Retinal pigment epithelial cell (primary cell): ENCODE measurements at regions not wholly inside any gene's neighbourhood (a gene's known extent, or its start where the extent isn't known, plus 50 kb on each side); places are given as distances from the start of the nearest gene placed in this dataset.

Experiments used
- DNase-seq: peaks from one replicate; pipeline ENCODE4 v3.0.0-alpha.2; 2010; ENCODE audit warnings: low read depth
- H3K4me3 ChIP-seq: 2 replicates; pipeline ENCODE4 v1.5.1; 2011; ENCODE audit warnings: mild to moderate bottlenecking, low read length, control low read depth, moderate library complexity
- TF ChIP-seq, protein P1 (sequence below): conservative IDR thresholded peaks from 2 replicates; pipeline ENCODE4 v1.5.1; 2011; ENCODE audit warnings: low read depth, low read length, control low read depth, inconsistent platforms

DNA sequence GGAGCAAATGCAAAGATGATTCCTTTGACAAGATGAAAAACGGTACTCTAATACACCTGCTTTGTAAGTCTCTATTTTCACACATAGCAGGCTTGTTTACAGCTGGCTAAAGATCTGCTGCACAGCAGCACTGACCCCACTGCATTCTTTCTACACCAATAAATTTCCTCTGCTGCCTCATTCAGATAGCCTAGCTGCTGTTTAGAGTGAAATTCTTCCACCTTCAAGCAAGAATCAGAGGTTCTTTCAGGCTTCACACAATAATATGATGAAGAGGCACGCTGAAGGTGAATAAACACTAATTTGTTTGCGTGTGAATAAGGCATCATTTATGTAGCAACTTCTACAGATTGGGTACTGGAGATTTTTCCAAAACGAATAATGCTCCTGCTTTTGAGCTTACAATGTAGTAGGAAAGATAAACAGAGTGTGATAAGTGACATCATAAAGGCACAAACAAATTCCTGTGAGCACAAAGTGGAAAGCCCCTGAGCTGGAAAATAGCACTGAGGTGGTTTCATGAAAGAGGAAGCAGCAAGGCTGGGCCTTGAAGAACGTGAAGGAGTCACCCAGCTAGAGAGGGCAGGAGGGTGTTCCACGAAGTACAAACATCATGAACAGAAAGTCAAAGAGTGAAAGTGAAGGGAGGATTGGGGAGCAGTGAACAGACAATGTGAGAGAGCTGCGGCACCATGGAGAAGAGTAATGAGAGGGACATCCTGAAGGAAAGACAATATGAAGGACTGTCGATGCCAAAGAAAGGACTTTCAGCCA is 543.4 kb downstream of the CD83 start:
- DNase-seq, result no peak
- TF ChIP-seq, protein P1, sequence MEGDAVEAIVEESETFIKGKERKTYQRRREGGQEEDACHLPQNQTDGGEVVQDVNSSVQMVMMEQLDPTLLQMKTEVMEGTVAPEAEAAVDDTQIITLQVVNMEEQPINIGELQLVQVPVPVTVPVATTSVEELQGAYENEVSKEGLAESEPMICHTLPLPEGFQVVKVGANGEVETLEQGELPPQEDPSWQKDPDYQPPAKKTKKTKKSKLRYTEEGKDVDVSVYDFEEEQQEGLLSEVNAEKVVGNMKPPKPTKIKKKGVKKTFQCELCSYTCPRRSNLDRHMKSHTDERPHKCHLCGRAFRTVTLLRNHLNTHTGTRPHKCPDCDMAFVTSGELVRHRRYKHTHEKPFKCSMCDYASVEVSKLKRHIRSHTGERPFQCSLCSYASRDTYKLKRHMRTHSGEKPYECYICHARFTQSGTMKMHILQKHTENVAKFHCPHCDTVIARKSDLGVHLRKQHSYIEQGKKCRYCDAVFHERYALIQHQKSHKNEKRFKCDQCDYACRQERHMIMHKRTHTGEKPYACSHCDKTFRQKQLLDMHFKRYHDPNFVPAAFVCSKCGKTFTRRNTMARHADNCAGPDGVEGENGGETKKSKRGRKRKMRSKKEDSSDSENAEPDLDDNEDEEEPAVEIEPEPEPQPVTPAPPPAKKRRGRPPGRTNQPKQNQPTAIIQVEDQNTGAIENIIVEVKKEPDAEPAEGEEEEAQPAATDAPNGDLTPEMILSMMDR, result no peak
- no peak overlapping the region for H3K4me3 ChIP-seq

- no peak overlapping the region for H3K4me3 ChIP-seq
- TF ChIP-seq, protein P1, result no peak
- DNase-seq, result no peak
Observed at GRCh38 chr6:14661691-14662090, 544.1 kb downstream of the CD83 start.

DNA sequence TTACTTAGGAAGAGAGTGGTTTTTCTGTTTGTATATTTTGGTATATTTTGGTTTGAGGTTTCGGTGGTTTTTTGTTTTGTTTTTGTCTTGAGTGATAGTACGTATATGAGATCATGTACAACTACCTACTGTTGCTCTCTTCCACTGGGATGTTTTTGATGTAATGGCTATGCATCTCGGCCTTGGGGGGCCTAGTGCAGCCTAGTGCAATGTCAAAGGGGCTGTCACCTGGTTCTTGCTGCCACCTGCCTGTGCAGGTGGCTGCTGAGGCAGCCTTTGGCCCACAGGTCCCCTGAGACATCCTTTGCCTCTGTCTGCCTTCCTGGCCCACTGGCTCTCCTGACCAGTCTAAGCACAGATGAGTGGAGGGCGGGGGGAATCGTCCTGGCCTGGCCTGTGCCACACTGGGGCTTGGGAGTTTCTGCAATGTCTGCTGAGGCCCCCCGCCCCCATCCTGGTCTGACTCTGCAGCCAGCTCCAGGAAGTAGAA is 546.6 kb downstream of the CD83 start:
- DNase-seq, result no peak
- no peak overlapping the region for H3K4me3 ChIP-seq
- TF ChIP-seq, protein P1, result no peak

- H3K4me3 ChIP-seq, result no peak overlapping the region
- no peak for DNase-seq
- TF ChIP-seq, protein P1, result no peak
Observed at GRCh38 chr6:14664621-14665315, 547.2 kb downstream of the CD83 start.

DNA sequence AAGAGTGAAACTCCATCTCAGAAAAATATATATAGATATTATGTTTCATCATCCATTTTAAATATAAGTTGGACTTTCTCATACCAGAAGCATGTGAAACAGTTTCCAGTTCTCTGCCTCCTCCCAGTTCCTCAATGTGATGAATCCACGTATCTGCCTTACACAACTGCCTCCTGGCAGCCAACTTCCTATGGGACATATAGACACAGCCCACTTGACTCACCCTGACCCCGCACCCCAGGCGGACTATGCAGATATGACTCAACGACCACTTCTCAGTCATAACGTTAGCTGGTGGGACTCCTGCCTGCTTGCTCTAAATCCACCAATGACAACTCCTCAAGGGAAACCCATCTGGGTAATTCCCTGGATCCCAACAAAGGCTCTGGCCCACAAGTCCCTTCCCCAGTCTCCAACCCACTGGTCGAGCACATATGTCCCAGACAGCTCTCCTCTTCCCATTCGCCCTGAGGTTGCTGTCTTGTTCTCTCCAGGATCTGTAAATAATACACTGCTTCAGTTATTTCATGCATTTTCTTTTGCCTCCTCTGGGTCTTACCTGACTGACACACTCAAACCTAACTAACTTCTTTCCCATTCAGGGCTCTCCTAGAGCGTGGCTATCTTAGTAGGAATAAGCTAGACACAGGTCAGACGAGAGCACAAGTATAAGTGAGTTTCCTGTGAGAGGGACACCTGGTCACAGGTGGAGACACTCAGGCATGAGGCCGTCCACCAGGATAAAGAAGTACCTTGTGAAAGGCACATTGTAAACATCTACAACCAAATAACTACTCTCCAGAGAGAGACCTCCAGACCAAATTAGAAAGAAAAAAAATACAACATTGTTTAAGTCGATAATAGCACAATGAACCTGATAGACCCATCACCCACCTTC is 548.5 kb downstream of the CD83 start:
- DNase-seq, result peak; percentile 49
- TF ChIP-seq, protein P1, result no peak
- H3K4me3 ChIP-seq, result no peak overlapping the region

GRCh38 chr6:14670806-14671205 is 553.2 kb downstream of the CD83 start:
- TF ChIP-seq, protein P1, result no peak
- DNase-seq, result no peak
- no peak overlapping the region for H3K4me3 ChIP-seq
